Pulmonary artery endothelial cell (primary cell): ENCODE measurements at regions not wholly inside any gene's neighbourhood (a gene's known extent, or its start where the extent isn't known, plus 50 kb on each side); places are given as distances from the start of the nearest gene placed in this dataset.

Source experiments
- DNase-seq: peaks from one replicate; pipeline ENCODE4 v3.0.0-alpha.2; 2011; ENCODE audit warnings: low read depth, low spot score

GRCh38 chr13:78981913-78982312 is 323.0 kb upstream of the OBI1 start:
- DNase-seq, result no peak

DNA sequence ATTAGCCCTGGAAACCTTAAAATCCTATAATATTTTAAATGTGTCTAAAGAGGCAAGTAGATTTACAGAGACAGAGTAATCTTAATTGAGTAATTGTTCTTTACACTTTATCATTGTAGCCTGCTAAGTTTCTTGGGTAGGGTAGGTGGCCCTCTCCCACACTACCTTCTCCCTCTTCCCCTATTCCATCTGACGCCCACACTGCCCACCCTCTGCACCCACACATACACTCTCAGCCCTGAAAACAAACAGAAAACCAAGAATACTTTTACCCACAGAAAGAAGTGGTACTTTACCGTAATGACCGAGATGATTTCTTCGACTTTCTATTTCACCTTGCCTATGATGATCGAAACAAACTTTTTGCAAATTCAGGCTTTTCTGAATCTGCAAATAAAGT is 320.4 kb upstream of the OBI1 start:
- no peak for DNase-seq

DNA sequence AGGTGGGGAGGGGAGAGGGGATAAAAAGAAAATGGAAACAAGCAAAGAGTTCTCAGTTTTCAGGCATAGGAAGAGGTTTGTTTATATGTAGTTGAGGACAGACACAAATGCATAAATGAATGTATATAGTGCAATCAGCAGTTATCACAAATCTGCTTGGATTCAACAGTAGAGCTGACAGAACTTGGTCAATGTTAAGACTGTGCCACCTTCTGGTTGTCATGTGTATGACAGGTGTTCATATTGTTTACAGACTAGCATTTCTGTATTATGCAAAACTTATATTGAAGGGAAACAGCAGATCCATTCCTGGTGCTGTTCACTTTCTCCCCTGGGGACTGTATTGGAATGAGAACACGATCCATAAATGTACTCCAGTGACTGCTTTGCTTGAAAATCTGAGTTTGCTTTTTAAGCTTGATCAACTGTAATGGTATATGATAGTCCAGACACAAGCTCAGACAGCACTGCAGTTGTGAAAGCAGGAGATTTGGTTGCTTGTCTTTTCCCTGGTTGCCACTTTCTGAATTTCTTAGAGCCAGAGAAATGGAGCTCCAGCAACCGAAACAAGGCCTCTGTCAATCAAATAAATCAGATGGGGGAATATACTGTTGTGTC is 319.5 kb upstream of the OBI1 start:
- DNase-seq, result peak; percentile 32

GRCh38 chr13:78977311-78977710 is 318.4 kb upstream of the OBI1 start:
- DNase-seq, result no peak

- no peak for DNase-seq
Observed at GRCh38 chr13:78976696-78977095, 317.7 kb upstream of the OBI1 start.

DNA sequence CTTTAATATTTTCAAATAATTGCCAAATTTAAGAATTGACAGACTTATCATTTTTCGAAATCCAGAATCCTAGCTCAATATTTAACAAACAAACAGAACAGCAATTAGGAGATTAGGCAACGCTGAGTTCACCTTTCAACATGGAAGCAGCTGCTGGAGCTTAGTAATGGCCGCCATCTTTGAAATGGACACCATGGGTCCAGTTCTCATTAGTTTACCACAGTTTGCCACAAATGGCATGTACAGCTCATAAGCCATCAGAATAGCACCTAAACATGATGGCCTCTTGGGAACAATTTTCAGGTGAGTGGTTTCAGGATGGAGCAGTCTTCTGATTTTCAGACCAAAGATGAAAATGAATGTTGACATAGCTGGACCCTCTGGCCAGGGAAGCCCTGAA is 313.6 kb upstream of the OBI1 start:
- no peak for DNase-seq

- DNase-seq, result no peak
Observed at GRCh38 chr13:78971355-78972025, 312.5 kb upstream of the OBI1 start.

DNA sequence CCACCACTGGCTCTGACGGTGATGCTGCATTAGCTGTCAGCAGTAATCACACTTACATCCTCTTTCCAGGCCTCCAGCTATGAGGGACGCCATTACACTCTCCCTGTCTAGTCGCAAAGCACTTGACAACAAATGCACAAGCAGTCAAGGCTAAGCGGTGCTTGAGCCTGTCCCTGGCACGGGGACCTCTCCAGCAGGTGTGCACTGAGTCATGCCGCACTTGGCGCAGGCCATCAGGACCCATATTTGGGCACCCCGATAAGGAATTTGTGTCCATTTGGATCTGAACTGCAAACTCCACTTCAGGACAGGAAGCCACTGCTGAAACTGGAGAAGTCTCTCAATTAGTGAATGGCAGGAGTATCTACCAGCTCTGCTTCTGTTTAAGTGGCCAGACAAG is 301.9 kb upstream of the OBI1 start:
- DNase-seq, result no peak

GRCh38 chr13:78958006-78958405 is 299.1 kb upstream of the OBI1 start:
- DNase-seq, result no peak

- DNase-seq, result no peak
Observed at GRCh38 chr13:78940455-78941130, 281.6 kb upstream of the OBI1 start.

DNA sequence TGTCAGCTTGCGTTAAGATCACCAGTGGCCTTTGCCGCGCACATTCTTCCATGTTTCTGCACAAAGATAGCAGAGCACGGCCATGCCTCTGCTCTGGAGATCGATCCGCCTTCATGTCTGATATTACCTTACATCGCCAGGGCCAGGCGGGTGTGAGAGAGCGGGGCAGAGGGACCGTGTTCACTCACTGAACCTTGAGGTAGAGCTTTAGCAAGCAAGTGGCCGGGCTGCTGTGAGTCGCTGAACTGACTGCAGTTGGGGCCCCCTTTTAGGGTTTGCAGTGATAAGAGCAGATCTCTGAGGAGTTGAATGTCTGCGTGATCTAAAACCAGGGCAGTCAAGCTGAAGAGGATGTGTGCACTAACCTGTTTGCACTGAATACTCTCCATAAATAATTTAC is 275.4 kb upstream of the OBI1 start:
- DNase-seq, result no peak

DNA sequence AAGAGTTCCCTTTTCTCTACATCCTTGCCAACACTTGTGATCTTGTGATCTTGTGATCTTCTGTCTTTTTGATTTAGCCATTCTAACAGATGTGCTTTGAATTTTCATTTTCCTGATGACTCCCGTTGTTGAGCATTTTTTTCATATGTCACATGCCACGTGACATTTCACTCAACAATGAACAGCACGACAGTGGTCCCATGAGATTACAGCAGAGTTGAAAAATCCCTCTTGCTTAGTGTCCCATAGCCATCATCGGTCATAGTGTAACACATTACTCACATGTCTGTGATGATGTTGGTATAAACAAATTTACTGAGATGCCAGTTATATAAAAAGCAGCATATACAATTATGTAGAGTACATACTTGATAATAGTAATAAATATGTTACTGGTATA is 256.1 kb upstream of the OBI1 start:
- DNase-seq, result no peak

DNA sequence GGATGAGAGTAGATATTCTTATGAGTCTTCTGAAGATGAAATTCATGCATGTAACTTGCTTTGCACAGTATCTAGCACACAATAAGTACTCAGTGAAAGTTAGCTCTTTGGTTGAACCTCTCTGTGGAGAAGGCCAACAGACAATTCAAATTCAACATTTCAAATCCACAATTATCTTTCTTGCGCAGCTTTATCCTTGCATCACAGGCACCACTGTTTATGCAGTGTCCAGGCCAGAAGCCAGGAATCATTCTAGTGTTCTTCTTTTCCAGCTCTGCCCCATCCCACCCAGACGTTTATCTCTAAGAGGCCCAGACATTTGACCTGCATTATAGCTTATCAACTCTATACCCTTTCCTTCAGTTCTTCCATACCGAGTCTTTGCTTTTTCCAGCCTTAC is 254.7 kb upstream of the OBI1 start:
- no peak for DNase-seq

- DNase-seq, result no peak
Observed at GRCh38 chr13:78910147-78910546, 251.2 kb upstream of the OBI1 start.

GRCh38 chr13:78909276-78909675 is 250.3 kb upstream of the OBI1 start:
- no peak for DNase-seq

GRCh38 chr13:78907006-78907405 is 248.1 kb upstream of the OBI1 start:
- DNase-seq, result no peak

- no peak for DNase-seq
Observed at GRCh38 chr13:78897200-78897599, 238.2 kb upstream of the OBI1 start.

GRCh38 chr13:78884571-78884970 is 225.6 kb upstream of the OBI1 start:
- no peak for DNase-seq

DNA sequence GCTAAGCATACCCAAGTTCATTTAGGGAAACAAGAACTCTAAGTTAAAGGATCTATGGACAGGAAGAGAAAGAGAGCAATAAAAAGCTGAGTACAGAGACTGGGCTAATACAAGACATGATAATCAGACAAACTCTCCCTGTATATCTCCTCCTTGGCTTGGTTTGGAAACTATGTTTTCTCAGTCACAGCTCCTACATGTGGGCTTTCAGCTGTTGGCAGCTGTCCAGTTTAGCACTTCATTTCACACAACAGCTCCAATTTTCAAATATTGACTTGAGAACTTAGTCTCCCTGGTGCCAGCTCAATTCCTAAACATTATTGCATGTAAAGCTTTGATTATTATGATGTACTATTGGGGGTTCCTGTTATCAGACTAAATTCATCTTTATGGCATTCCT is 222.8 kb upstream of the OBI1 start:
- DNase-seq, result no peak

- DNase-seq, result no peak
Observed at GRCh38 chr13:78881054-78881453, 222.1 kb upstream of the OBI1 start.

DNA sequence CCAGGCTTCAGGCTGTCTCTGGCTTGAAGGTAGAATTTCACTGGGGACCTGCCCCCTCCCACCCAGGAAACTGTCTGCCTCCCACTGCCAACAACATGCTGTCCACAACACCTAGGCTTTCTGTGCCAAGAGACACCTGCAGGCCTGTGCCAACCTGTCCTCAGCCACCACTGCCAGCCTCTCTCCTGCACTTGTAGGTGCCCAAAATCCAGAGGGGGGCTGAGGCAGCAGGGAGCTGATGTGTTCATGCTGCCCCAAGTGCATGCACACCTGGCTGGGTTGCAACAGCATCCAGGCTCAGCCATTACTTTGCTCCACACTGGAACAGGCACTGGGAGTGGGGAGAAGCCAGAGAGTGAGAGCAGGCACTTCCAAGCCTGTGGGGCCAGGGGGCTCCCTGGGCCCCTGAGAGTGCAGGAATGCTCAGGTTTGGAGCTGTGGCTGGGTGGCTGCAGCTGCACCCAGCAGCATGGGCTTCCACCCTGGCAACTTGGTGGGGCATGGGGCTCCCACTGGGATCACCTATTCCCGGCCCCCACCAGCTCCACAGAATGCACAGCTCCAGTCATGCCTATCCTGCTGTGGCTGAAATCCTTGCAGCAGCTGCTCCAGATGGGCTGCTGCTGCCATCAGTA is 218.1 kb upstream of the OBI1 start:
- DNase-seq, result no peak

GRCh38 chr13:78875792-78876580 is 217.0 kb upstream of the OBI1 start:
- no peak for DNase-seq
